ENCODE measurements at regions not wholly inside any gene's neighbourhood (a gene's known extent, or its start where the extent isn't known, plus 50 kb on each side); places are given as distances from the start of the nearest gene placed in this dataset.

DNA sequence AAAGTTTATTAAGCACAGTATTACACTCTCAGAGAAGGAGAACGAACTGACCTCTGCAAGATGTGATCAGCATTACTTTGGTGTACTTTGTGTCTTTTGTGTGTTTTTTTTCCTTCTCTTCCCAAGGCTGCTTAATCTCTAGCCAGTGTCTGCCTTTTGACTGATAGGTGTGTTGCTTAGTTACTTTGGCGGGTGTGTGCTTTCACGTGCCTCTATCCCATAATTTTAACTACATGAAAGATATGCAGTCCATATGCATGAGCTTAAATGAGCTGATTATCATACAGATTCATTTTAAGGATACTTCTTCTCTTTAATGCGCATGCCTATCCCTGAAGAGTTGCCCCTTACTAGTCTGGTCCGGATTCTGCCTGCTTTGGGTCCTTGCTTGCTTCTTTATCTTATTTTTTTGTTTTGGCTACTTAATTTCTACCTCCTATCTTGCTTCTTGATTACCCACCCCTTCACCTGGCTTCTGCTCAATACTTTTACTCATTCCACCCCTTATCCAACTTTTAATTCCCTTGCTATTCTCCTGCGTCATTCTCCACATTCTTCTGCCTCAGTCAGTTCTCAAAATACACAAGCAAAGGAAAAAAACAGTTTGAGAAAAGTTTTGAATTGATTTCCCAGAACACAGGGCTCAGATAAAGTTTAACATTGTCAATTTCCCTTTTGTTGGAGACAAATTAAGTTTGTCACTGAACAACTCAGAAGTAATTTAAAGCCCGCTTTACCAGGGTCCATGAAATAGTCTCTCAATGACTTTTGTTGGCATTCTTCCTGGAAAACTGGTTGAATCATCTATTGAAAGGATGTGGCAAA is 182.0 kb downstream of the TENT5D start:
- TF ChIP-seq POLR2AphosphoS5 (IDR thresholded peaks at IDR 0.05; ENCODE audit: low read depth, low read length) (no peak), SIN3A (IDR thresholded peaks at IDR 0.05; ENCODE audit: borderline replicate concordance, low read depth, low read length) (no peak), CREB1 (IDR thresholded peaks at IDR 0.05) (no peak), CREB1 (CRISPR knock-in tag; IDR thresholded peaks at IDR 0.05) (no peak), NFKBIZ (CRISPR knock-in tag; IDR thresholded peaks at IDR 0.05) (no peak), POLR2A (IDR thresholded peaks at IDR 0.05; ENCODE audit: insufficient read depth in 1 of 2, low read depth in 2 of 2, low read length in 2 of 2) (no peak), JUNB (CRISPR knock-in tag; IDR thresholded peaks at IDR 0.05; ENCODE audit: borderline replicate concordance) (no peak), ARHGAP35 (CRISPR knock-in tag; IDR thresholded peaks at IDR 0.05; ENCODE audit: borderline replicate concordance) (no peak), NR1H2 (CRISPR knock-in tag; IDR thresholded peaks at IDR 0.05; ENCODE audit: borderline replicate concordance, low read depth) (no peak), MYNN (CRISPR knock-in tag; IDR thresholded peaks at IDR 0.05; ENCODE audit: low read depth) (no peak), GPN1 (CRISPR knock-in tag; IDR thresholded peaks at IDR 0.05; ENCODE audit: borderline replicate concordance) (no peak)
- TF ChIP-seq, protein P1, sequence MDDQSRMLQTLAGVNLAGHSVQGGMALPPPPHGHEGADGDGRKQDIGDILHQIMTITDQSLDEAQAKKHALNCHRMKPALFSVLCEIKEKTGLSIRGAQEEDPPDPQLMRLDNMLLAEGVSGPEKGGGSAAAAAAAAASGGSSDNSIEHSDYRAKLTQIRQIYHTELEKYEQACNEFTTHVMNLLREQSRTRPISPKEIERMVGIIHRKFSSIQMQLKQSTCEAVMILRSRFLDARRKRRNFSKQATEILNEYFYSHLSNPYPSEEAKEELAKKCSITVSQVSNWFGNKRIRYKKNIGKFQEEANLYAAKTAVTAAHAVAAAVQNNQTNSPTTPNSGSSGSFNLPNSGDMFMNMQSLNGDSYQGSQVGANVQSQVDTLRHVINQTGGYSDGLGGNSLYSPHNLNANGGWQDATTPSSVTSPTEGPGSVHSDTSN (CRISPR knock-in tag; IDR thresholded peaks at IDR 0.05; ENCODE audit: borderline replicate concordance) = no peak
- TF ChIP-seq, protein P2, sequence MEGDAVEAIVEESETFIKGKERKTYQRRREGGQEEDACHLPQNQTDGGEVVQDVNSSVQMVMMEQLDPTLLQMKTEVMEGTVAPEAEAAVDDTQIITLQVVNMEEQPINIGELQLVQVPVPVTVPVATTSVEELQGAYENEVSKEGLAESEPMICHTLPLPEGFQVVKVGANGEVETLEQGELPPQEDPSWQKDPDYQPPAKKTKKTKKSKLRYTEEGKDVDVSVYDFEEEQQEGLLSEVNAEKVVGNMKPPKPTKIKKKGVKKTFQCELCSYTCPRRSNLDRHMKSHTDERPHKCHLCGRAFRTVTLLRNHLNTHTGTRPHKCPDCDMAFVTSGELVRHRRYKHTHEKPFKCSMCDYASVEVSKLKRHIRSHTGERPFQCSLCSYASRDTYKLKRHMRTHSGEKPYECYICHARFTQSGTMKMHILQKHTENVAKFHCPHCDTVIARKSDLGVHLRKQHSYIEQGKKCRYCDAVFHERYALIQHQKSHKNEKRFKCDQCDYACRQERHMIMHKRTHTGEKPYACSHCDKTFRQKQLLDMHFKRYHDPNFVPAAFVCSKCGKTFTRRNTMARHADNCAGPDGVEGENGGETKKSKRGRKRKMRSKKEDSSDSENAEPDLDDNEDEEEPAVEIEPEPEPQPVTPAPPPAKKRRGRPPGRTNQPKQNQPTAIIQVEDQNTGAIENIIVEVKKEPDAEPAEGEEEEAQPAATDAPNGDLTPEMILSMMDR (CRISPR knock-in tag; IDR thresholded peaks at IDR 0.05) = no peak
- TF ChIP-seq, protein P3, sequence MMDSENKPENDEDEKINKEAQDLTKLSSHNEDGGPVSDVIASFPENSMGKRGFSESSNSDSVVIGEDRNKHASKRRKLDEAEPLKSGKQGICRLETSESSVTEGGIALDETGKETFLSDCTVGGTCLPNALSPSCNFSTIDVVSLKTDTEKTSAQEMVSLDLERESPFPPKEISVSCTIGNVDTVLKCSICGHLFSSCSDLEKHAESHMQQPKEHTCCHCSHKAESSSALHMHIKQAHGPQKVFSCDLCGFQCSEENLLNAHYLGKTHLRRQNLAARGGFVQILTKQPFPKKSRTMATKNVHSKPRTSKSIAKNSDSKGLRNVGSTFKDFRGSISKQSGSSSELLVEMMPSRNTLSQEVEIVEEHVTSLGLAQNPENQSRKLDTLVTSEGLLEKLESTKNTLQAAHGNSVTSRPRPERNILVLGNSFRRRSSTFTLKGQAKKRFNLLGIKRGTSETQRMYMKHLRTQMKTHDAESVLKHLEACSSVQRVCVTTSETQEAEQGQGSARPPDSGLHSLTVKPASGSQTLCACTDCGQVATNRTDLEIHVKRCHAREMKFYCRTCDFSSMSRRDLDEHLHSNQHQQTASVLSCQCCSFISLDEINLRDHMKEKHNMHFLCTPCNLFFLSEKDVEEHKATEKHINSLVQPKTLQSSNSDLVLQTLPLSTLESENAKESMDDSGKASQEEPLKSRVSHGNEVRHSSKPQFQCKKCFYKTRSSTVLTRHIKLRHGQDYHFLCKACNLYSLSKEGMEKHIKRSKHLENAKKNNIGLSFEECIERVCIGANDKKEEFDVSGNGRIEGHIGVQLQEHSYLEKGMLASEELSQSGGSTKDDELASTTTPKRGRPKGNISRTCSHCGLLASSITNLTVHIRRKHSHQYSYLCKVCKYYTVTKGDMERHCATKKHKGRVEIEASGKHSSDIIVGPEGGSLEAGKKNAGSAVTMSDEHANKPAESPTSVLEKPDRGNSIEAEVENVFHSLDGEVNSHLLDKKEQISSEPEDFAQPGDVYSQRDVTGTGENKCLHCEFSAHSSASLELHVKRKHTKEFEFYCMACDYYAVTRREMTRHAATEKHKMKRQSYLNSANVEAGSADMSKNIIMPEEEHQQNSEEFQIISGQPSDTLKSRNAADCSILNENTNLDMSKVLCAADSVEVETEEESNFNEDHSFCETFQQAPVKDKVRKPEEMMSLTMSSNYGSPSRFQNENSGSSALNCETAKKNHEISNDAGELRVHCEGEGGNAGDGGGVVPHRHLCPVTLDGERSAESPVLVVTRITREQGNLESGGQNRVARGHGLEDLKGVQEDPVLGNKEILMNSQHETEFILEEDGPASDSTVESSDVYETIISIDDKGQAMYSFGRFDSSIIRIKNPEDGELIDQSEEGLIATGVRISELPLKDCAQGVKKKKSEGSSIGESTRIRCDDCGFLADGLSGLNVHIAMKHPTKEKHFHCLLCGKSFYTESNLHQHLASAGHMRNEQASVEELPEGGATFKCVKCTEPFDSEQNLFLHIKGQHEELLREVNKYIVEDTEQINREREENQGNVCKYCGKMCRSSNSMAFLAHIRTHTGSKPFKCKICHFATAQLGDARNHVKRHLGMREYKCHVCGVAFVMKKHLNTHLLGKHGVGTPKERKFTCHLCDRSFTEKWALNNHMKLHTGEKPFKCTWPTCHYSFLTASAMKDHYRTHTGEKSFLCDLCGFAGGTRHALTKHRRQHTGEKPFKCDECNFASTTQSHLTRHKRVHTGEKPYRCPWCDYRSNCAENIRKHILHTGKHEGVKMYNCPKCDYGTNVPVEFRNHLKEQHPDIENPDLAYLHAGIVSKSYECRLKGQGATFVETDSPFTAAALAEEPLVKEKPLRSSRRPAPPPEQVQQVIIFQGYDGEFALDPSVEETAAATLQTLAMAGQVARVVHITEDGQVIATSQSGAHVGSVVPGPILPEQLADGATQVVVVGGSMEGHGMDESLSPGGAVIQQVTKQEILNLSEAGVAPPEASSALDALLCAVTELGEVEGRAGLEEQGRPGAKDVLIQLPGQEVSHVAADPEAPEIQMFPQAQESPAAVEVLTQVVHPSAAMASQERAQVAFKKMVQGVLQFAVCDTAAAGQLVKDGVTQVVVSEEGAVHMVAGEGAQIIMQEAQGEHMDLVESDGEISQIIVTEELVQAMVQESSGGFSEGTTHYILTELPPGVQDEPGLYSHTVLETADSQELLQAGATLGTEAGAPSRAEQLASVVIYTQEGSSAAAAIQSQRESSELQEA (CRISPR knock-in tag; IDR thresholded peaks at IDR 0.05; ENCODE audit: not compliant biosample characterization) = no peak
